ENCODE measurements at regions not wholly inside any gene's neighbourhood (a gene's known extent, or its start where the extent isn't known, plus 50 kb on each side); places are given as distances from the start of the nearest gene placed in this dataset.

GRCh38 chr12:100699209-100699608 lies 95.4 kb upstream of the ANO4 start:
- intact Hi-C loops (cut with micrococcal nuclease), result no loop called here
- H3K4me1 ChIP-seq (ENCODE audit: control insufficient read depth in 2 of 2, insufficient read depth in 2 of 2, low read length in 2 of 2), result no peaks in the 10 kb centered on the region
- no peaks in the 10 kb centered on the region for H3K36me3 ChIP-seq (ENCODE audit: control insufficient read depth in 2 of 3, insufficient read depth in 3 of 3, low read length in 3 of 3)
- Mint-ChIP-seq H3K36me3 (no peaks in the 10 kb centered on the region), H3K27ac (no peak overlapping the region), H3K4me3 (no peak overlapping the region), H3K9me3 (peaks cover 0 to 7% (median 1%) of the 10 kb centered on the region in 11 donors), H3K27me3 (peaks cover 0 to 18% (median 5%) of the 10 kb centered on the region in 5 donors), H3K4me1 (no peaks in the 10 kb centered on the region)
- CTCF ChIA-PET, result no interaction called here
- H3K27me3 ChIP-seq (ENCODE audit: control insufficient read depth in 2 of 2, insufficient read depth in 2 of 2, low read length in 2 of 2), result no peaks in the 10 kb centered on the region
- peak; percentile 63 for ATAC-seq
- no peak for DNase-seq
- no peak overlapping the region for H3K27ac ChIP-seq (ENCODE audit: low read depth, low read length)
- H3K4me3 ChIP-seq (ENCODE audit: low read length), result no peak overlapping the region
- POLR2A ChIA-PET, result no interaction called here
- no peaks in the 10 kb centered on the region for H3K9me3 ChIP-seq (ENCODE audit: control insufficient read depth in 2 of 3, low read length in 3 of 3)

GRCh38 chr12:100703337-100703736 lies 91.2 kb upstream of the ANO4 start:
- intact Hi-C loops (cut with micrococcal nuclease), result no loop called here
- no peak overlapping the region for H3K4me3 Mint-ChIP-seq
- Histone ChIP-seq H3K36me3 (ENCODE audit: control insufficient read depth in 2 of 3, insufficient read depth in 3 of 3, low read length in 3 of 3) (no peaks in the 10 kb centered on the region), H3K4me1 (ENCODE audit: control insufficient read depth in 2 of 2, insufficient read depth in 2 of 2, low read length in 2 of 2) (no peaks in the 10 kb centered on the region), H3K27me3 (ENCODE audit: control insufficient read depth in 2 of 2, insufficient read depth in 2 of 2, low read length in 2 of 2) (no peaks in the 10 kb centered on the region), H3K9me3 (ENCODE audit: control insufficient read depth in 2 of 3, low read length in 3 of 3) (no peaks in the 10 kb centered on the region), H3K4me3 (ENCODE audit: low read length) (no peak overlapping the region), H3K27ac (ENCODE audit: low read depth, low read length) (no peak overlapping the region)
- DNase-seq (no peak), ATAC-seq (no peak)
- peaks cover under 1 to 11% (median 9%) of the 10 kb centered on the region in 5 donors for H3K27me3 Mint-ChIP-seq
- H3K36me3 Mint-ChIP-seq, result no peaks in the 10 kb centered on the region
- ChIA-PET CTCF (no interaction called here), POLR2A (no interaction called here)
- H3K27ac Mint-ChIP-seq, result no peak overlapping the region
- H3K4me1 Mint-ChIP-seq, result no peaks in the 10 kb centered on the region
- peaks cover 0 to 3% (median 0%) of the 10 kb centered on the region in 11 donors for H3K9me3 Mint-ChIP-seq

- Histone ChIP-seq H3K27me3 (ENCODE audit: control insufficient read depth in 2 of 2, insufficient read depth in 2 of 2, low read length in 2 of 2) (no peaks in the 10 kb centered on the region), H3K27ac (ENCODE audit: low read depth, low read length) (no peak overlapping the region), H3K4me3 (ENCODE audit: low read length) (no peak overlapping the region), H3K9me3 (ENCODE audit: control insufficient read depth in 2 of 3, low read length in 3 of 3) (no peaks in the 10 kb centered on the region), H3K36me3 (ENCODE audit: control insufficient read depth in 2 of 3, insufficient read depth in 3 of 3, low read length in 3 of 3) (no peaks in the 10 kb centered on the region), H3K4me1 (ENCODE audit: control insufficient read depth in 2 of 2, insufficient read depth in 2 of 2, low read length in 2 of 2) (no peaks in the 10 kb centered on the region)
- no peaks in the 10 kb centered on the region for H3K36me3 Mint-ChIP-seq
- ATAC-seq, result no peak
- intact Hi-C loops (cut with micrococcal nuclease), result no loop called here
- no peak for DNase-seq
- peaks cover 0 to 3% (median 0%) of the 10 kb centered on the region in 11 donors for H3K9me3 Mint-ChIP-seq
- H3K27me3 Mint-ChIP-seq, result peaks cover 2 to 11% (median 9%) of the 10 kb centered on the region in 5 donors
- no peaks in the 10 kb centered on the region for H3K4me1 Mint-ChIP-seq
- H3K4me3 Mint-ChIP-seq, result no peak overlapping the region
- ChIA-PET POLR2A (no interaction called here), CTCF (no interaction called here)
- no peak overlapping the region for H3K27ac Mint-ChIP-seq
These were observed 90.7 kb upstream of the ANO4 start for GRCh38 chr12:100703868-100704267.

- no peak for DNase-seq
- ATAC-seq, result no peak
- intact Hi-C loops (cut with micrococcal nuclease), result no loop called here
- no peaks in the 10 kb centered on the region for H3K4me1 Mint-ChIP-seq
- Histone ChIP-seq H3K4me1 (ENCODE audit: control insufficient read depth in 2 of 2, insufficient read depth in 2 of 2, low read length in 2 of 2) (no peaks in the 10 kb centered on the region), H3K27ac (ENCODE audit: low read depth, low read length) (no peak overlapping the region), H3K9me3 (ENCODE audit: control insufficient read depth in 2 of 3, low read length in 3 of 3) (no peaks in the 10 kb centered on the region), H3K27me3 (ENCODE audit: control insufficient read depth in 2 of 2, insufficient read depth in 2 of 2, low read length in 2 of 2) (no peaks in the 10 kb centered on the region), H3K4me3 (ENCODE audit: low read length) (no peak overlapping the region), H3K36me3 (ENCODE audit: control insufficient read depth in 2 of 3, insufficient read depth in 3 of 3, low read length in 3 of 3) (no peaks in the 10 kb centered on the region)
- ChIA-PET POLR2A (no interaction called here), CTCF (no interaction called here)
- no peak overlapping the region for H3K4me3 Mint-ChIP-seq
- no peaks in the 10 kb centered on the region for H3K36me3 Mint-ChIP-seq
- H3K27me3 Mint-ChIP-seq, result peaks cover 5 to 14% (median 10%) of the 10 kb centered on the region in 5 donors
- H3K27ac Mint-ChIP-seq, result no peak overlapping the region
- peaks cover 0 to 3% (median 0%) of the 10 kb centered on the region in 11 donors for H3K9me3 Mint-ChIP-seq
These were observed 88.5 kb upstream of the ANO4 start for GRCh38 chr12:100706033-100706432.

- POLR2A ChIA-PET, result no interaction called here
- no peaks in the 10 kb centered on the region for H3K9me3 ChIP-seq (ENCODE audit: control insufficient read depth in 2 of 3, low read length in 3 of 3)
- H3K27ac ChIP-seq (ENCODE audit: low read depth, low read length), result no peak overlapping the region
- H3K4me1 ChIP-seq (ENCODE audit: control insufficient read depth in 2 of 2, insufficient read depth in 2 of 2, low read length in 2 of 2), result no peaks in the 10 kb centered on the region
- no peak for DNase-seq
- CTCF ChIA-PET, result no interaction called here
- Mint-ChIP-seq H3K9me3 (peaks cover 0 to 3% (median 0%) of the 10 kb centered on the region in 11 donors), H3K4me3 (no peak overlapping the region), H3K27me3 (peaks cover 5 to 11% (median 5%) of the 10 kb centered on the region in 5 donors), H3K36me3 (no peaks in the 10 kb centered on the region), H3K27ac (no peak overlapping the region), H3K4me1 (no peaks in the 10 kb centered on the region)
- ATAC-seq, result no peak
- intact Hi-C loops (cut with micrococcal nuclease), result no loop called here
- H3K4me3 ChIP-seq (ENCODE audit: low read length), result no peak overlapping the region
- H3K36me3 ChIP-seq (ENCODE audit: control insufficient read depth in 2 of 3, insufficient read depth in 3 of 3, low read length in 3 of 3), result no peaks in the 10 kb centered on the region
- no peaks in the 10 kb centered on the region for H3K27me3 ChIP-seq (ENCODE audit: control insufficient read depth in 2 of 2, insufficient read depth in 2 of 2, low read length in 2 of 2)
These were observed 86.0 kb upstream of the ANO4 start for GRCh38 chr12:100708591-100708990.

GRCh38 chr12:100715976-100716944 lies 78.3 kb upstream of the ANO4 start:
- Mint-ChIP-seq H3K9me3 (peaks cover 0 to 4% (median 0%) of the 10 kb centered on the region in 11 donors), H3K27me3 (peaks cover 45 to 59% (median 53%) of the 10 kb centered on the region in 5 donors), H3K4me1 (peaks cover 0 to 5% (median 0%) of the 10 kb centered on the region in 7 donors), H3K36me3 (no peaks in the 10 kb centered on the region), H3K4me3 (no peak overlapping the region), H3K27ac (no peak overlapping the region)
- ChIA-PET POLR2A (no interaction called here), CTCF (no interaction called here)
- no peaks in the 10 kb centered on the region for H3K36me3 ChIP-seq (ENCODE audit: control insufficient read depth in 2 of 3, insufficient read depth in 3 of 3, low read length in 3 of 3)
- ATAC-seq (no peak), DNase-seq (no peak)
- no peaks in the 10 kb centered on the region for H3K27me3 ChIP-seq (ENCODE audit: control insufficient read depth in 2 of 2, insufficient read depth in 2 of 2, low read length in 2 of 2)
- no peak overlapping the region for H3K27ac ChIP-seq (ENCODE audit: low read depth, low read length)
- no peaks in the 10 kb centered on the region for H3K9me3 ChIP-seq (ENCODE audit: control insufficient read depth in 2 of 3, low read length in 3 of 3)
- H3K4me3 ChIP-seq (ENCODE audit: low read length), result no peak overlapping the region
- intact Hi-C loops (cut with micrococcal nuclease), result no loop called here
- no peaks in the 10 kb centered on the region for H3K4me1 ChIP-seq (ENCODE audit: control insufficient read depth in 2 of 2, insufficient read depth in 2 of 2, low read length in 2 of 2)

Measured in naive thymus-derived CD4-positive, alpha-beta T cell (primary cell).